ENCODE measurements at regions not wholly inside any gene's neighbourhood (a gene's known extent, or its start where the extent isn't known, plus 50 kb on each side); places are given as distances from the start of the nearest gene placed in this dataset.
"Not testable (repeated sequence)": the region's sequence is repeated elsewhere in the genome, so short reads cannot be mapped to it uniquely, and the experiment has no call there.

DNA sequence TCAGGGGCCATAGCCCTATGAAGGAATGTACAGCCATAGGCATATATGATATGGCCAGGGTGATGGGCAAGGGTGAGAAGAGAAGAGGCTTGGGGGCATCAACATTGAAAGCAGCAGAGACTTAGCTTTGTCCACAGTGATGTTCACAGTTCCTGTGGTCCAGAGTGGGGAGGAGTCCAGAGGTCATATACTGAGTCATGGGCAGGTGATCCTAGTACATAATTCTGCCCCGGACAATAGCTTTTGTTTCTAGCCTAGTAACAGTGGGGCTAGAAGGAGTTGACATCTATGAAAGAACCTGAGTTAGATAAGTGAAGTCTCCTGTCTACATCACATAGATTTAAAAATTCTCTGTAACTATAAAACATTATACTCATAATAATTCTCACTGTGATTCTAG, 496.3 kb upstream of the TNP1 start:
- in situ Hi-C loops (cut with HindIII; ENCODE audit: low sequenced_read_pairs): no loop called here
- no peak for DNase-seq (ENCODE audit: low read depth, low spot score)
- no peak overlapping the region for H3K4me3 ChIP-seq (ENCODE audit: low read depth, low read length)
- no peak for TF ChIP-seq CTCF (IDR thresholded peaks at IDR 0.05; ENCODE audit: low read depth, low read length)

DNA sequence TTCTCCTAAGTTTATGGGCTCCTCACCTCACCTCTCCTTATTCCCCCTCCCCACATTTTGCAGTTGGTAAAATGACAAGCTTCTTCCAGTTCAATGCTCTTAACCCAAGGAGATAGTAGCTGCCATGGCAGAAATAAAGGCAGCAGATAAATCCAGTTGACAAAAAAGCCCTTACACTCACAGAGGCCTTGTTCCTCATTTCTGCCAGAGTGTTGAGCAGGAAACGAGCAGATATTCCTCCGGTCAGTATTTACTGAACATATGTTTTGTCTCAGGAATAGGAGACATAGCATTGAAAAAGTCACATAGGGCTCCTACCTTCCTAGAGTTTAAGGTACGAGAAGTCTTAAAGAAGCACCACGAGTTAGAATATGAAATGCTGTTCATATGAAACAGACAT, 493.7 kb upstream of the TNP1 start:
- H3K4me3 ChIP-seq (ENCODE audit: low read depth, low read length): no peak overlapping the region
- in situ Hi-C loops (cut with HindIII; ENCODE audit: low sequenced_read_pairs): no loop called here
- no peak for TF ChIP-seq CTCF (IDR thresholded peaks at IDR 0.05; ENCODE audit: low read depth, low read length)
- no peak for DNase-seq (ENCODE audit: low read depth, low spot score)

- TF ChIP-seq CTCF (IDR thresholded peaks at IDR 0.05; ENCODE audit: low read depth, low read length): no peak
- DNase-seq (ENCODE audit: low read depth, low spot score): no peak
- in situ Hi-C loops (cut with HindIII; ENCODE audit: low sequenced_read_pairs): no loop called here
- H3K4me3 ChIP-seq (ENCODE audit: low read depth, low read length): no peak overlapping the region
Measured at GRCh38 chr2:217351378-217351777, 491.5 kb upstream of the TNP1 start.

- in situ Hi-C loops (cut with HindIII; ENCODE audit: low sequenced_read_pairs): no loop called here
- no peak overlapping the region for H3K4me3 ChIP-seq (ENCODE audit: low read depth, low read length)
- DNase-seq (ENCODE audit: low read depth, low spot score): no peak
- TF ChIP-seq CTCF (IDR thresholded peaks at IDR 0.05; ENCODE audit: low read depth, low read length): no peak
Measured at GRCh38 chr2:217349251-217349650, 489.4 kb upstream of the TNP1 start.

DNA sequence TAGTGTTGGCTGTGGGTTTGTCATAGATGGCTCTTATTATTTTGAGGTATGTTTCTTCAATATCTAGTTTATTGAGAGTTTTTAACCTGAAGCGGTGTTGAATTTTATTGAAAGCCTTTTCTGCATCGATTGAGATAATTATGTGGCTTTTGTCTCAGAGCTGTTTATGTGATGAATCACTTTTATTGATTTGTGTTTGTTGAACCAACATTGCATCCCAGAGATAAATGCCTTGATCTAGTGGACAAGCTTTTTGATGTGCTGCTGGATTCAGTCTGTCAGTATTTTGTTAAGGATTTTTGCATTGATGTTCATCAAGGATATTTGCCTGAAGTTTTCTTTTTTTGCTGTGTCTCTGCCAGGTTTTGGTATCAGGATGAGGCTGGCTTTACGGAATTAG, 487.8 kb upstream of the TNP1 start:
- in situ Hi-C loops (cut with HindIII; ENCODE audit: low sequenced_read_pairs); H3K4me3 ChIP-seq (ENCODE audit: low read depth, low read length); DNase-seq (ENCODE audit: low read depth, low spot score): not testable (repeated sequence)

DNA sequence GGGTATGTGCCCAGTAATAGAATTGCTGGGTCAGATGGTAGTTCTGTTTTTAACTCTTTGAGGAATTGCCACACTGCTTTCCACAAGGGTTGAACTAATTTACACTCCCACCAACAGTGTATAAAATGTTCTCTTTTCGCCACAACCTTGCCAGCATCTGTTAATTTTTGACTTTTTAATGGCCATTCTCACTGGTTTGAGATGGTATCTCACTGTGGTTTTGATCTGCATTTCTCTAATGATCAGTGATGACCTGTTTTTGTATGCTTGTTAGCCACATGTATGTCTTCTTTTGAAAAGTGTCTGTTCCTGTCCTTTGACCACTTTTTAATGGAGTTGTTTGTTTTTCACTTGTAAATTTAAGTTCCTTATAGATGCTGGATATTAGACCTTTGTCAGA, 486.2 kb upstream of the TNP1 start:
- DNase-seq (ENCODE audit: low read depth, low spot score); H3K4me3 ChIP-seq (ENCODE audit: low read depth, low read length); in situ Hi-C loops (cut with HindIII; ENCODE audit: low sequenced_read_pairs): not testable (repeated sequence)

GRCh38 chr2:217340899-217341298, 481.0 kb upstream of the TNP1 start:
- H3K4me3 ChIP-seq (ENCODE audit: low read depth, low read length): no peak overlapping the region
- no peak for TF ChIP-seq CTCF (IDR thresholded peaks at IDR 0.05; ENCODE audit: low read depth, low read length)
- DNase-seq (ENCODE audit: low read depth, low spot score): no peak
- in situ Hi-C loops (cut with HindIII; ENCODE audit: low sequenced_read_pairs): no loop called here

DNA sequence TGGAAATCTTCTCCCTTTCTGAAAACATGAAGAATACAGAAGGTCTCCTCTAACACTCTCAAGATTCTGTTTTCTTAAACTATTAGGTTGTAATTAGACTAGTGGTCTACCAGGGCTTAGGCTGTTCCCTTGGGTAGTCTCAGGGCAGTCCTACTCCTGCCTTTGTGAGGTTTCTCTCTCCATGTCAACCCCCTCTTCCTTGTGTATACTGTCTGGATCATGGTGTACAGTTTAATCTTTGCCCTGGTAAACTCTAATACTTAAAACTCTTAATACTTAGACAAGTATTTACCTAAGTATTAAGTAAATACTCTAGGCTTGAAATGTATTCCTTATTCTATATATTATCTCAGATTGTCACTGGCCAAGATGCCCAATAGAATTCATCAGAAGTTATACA, 480.3 kb upstream of the TNP1 start:
- no peak overlapping the region for H3K4me3 ChIP-seq (ENCODE audit: low read depth, low read length)
- no peak for DNase-seq (ENCODE audit: low read depth, low spot score)
- no peak for TF ChIP-seq CTCF (IDR thresholded peaks at IDR 0.05; ENCODE audit: low read depth, low read length)
- in situ Hi-C loops (cut with HindIII; ENCODE audit: low sequenced_read_pairs): no loop called here

Data from astrocyte of the spinal cord (primary cell).